Calu3 (cell line): ENCODE measurements at regions not wholly inside any gene's neighbourhood (a gene's known extent, or its start where the extent isn't known, plus 50 kb on each side); places are given as distances from the start of the nearest gene placed in this dataset.

ENCODE experiments used
- BruUV-seq: library from RNA; stranded (reverse); fragments of 400-500 nt; replicated peaks from 2 replicates; lab custom pipeline; 2021; lab: Mats Ljungman, UMichigan
- CTCF ChIA-PET: fragments of 300-600 bp; sonication (Branson Sonifier 250); formaldehyde crosslinking; loops from one replicate; lab custom pipeline; 2022; ENCODE audit warnings: antibody characterized with exemption; lab: Charles Lee
- DNase-seq: peaks from one replicate; pipeline ENCODE4 v3.0.0; 2022
- H3K27ac Mint-ChIP-seq: one replicate; pipeline ENCODE4 v1.8.0; 2022; ENCODE audit warnings: mixed read lengths; ENCODE audit not compliant: unreplicated experiment
- H3K27me3 Mint-ChIP-seq: one replicate; pipeline ENCODE4 v1.8.0; 2022; ENCODE audit warnings: mixed read lengths; ENCODE audit not compliant: unreplicated experiment
- H3K36me3 Mint-ChIP-seq: one replicate; pipeline ENCODE4 v1.8.0; 2022; ENCODE audit warnings: mild to moderate bottlenecking, moderate library complexity, mixed read lengths; ENCODE audit not compliant: insufficient read depth, unreplicated experiment
- H3K4me1 Mint-ChIP-seq: one replicate; pipeline ENCODE4 v1.8.0; 2022; ENCODE audit warnings: mild to moderate bottlenecking, low read depth, mixed read lengths; ENCODE audit not compliant: unreplicated experiment
- H3K4me3 Mint-ChIP-seq: one replicate; pipeline ENCODE4 v1.8.0; 2022; ENCODE audit warnings: mild to moderate bottlenecking, low read depth, moderate library complexity, mixed read lengths; ENCODE audit not compliant: unreplicated experiment
- H3K9me3 Mint-ChIP-seq: one replicate; pipeline ENCODE4 v1.8.0; 2022; ENCODE audit warnings: low read depth, mixed read lengths; ENCODE audit not compliant: unreplicated experiment
- intact Hi-C: fragments of 100-400 bp; cut with micrococcal nuclease; formaldehyde crosslinking; loops from one replicate; pipeline ENCODE4 v1.10.0; 2022; ENCODE audit not compliant: unreplicated experiment
- TF ChIP-seq, protein P1 (sequence below): fragments of 200-600 bp; IDR thresholded peaks from one replicate; pipeline ENCODE4 v1.8.0; 2022; ENCODE audit warnings: antibody characterized with exemption; ENCODE audit not compliant: unreplicated experiment

DNA sequence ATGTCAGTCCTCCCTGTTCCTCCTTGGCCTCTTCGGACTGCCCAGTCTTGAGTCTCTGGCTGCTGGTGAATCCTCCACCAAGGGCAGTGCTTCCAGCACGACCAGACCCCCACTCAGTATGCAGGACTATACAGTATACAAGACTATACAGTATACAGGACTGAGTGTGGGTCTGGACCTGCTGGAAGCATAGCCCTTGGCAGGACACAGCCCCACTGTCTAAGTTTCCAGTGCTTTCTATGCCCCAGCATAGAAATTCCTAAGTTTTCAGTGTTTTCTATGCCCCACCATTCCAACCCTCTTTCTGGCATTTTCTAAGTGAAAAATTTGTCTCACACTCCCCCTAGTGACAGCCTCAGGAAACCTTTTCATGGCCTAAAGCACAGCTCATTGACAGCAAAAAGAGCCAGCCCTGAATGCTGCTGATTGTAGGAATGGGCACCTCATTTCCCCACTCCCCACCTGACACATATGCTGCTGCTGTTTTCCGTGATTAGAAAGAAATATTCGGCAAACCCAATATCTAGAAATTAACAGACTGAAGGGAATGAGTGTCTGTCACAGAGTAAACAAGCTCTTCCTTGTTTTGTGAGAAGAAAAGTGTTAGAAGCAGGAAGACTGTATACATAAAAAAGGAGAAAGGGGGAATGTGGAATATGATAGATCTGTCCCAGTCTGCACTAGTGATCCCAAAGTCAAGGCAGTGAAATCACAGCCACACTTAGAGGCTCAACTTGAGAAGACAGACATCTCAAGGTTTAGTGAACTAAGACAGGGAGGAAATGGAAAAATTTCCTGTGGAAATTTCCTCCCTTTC lies 206.9 kb downstream of the IBTK start:
- peak; percentile 48 for DNase-seq
- no peaks in the 10 kb centered on the region for H3K9me3 Mint-ChIP-seq
- no peaks in the 10 kb centered on the region for H3K27me3 Mint-ChIP-seq
- no peak overlapping the region for H3K27ac Mint-ChIP-seq
- CTCF ChIA-PET: interaction anchor here (0.6 to 1.2 kb wide), 5 partner anchors 35 to 935 kb away, joined by 3 to 7 read pairs (median 4); partner anchors contain the start of gene TENT5A
- no peaks in the 10 kb centered on the region for H3K4me1 Mint-ChIP-seq
- H3K36me3 Mint-ChIP-seq: no peaks in the 10 kb centered on the region
- TF ChIP-seq, protein P1, sequence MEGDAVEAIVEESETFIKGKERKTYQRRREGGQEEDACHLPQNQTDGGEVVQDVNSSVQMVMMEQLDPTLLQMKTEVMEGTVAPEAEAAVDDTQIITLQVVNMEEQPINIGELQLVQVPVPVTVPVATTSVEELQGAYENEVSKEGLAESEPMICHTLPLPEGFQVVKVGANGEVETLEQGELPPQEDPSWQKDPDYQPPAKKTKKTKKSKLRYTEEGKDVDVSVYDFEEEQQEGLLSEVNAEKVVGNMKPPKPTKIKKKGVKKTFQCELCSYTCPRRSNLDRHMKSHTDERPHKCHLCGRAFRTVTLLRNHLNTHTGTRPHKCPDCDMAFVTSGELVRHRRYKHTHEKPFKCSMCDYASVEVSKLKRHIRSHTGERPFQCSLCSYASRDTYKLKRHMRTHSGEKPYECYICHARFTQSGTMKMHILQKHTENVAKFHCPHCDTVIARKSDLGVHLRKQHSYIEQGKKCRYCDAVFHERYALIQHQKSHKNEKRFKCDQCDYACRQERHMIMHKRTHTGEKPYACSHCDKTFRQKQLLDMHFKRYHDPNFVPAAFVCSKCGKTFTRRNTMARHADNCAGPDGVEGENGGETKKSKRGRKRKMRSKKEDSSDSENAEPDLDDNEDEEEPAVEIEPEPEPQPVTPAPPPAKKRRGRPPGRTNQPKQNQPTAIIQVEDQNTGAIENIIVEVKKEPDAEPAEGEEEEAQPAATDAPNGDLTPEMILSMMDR: peak; percentile 44
- intact Hi-C loops: loop anchor here (5.0 kb wide), 1 partner anchor 798 kb away; no protein-coding TSS in a partner anchor
- BruUV-seq: no TSS peak
- H3K4me3 Mint-ChIP-seq: no peak overlapping the region

- Mint-ChIP-seq H3K4me1 (no peaks in the 10 kb centered on the region), H3K4me3 (no peak overlapping the region), H3K9me3 (no peaks in the 10 kb centered on the region), H3K36me3 (no peaks in the 10 kb centered on the region), H3K27ac (no peak overlapping the region), H3K27me3 (no peaks in the 10 kb centered on the region)
- TF ChIP-seq, protein P1: no peak
- intact Hi-C loops: no loop called here
- DNase-seq: no peak
- BruUV-seq: no TSS peak
- CTCF ChIA-PET: no interaction called here
Measured at GRCh38 chr6:82038631-82039030, 208.9 kb downstream of the IBTK start.

DNA sequence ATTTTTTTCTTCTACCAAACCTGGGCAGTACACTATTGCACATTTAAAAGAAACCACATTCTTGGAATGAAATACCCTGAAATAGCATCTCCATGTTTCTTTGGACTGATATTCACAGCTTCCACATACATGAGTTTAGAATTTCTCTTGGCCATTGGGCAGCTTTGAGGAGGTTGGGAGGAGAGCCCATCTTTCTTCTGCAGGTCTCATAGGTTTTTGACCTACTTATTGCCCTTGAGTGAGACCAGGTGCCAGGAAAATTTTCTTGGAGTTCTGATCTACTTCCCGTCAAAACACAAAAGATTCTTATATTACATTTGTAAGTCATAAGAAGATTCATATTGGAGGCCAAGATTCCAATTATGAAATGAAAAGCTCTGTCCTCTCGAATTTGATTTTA lies 212.0 kb downstream of the IBTK start:
- Mint-ChIP-seq H3K27ac (no peak overlapping the region), H3K4me3 (no peak overlapping the region), H3K27me3 (no peaks in the 10 kb centered on the region), H3K9me3 (no peaks in the 10 kb centered on the region), H3K36me3 (no peaks in the 10 kb centered on the region), H3K4me1 (no peaks in the 10 kb centered on the region)
- intact Hi-C loops: no loop called here
- no TSS peak for BruUV-seq
- no peak for DNase-seq
- TF ChIP-seq, protein P1: no peak
- CTCF ChIA-PET: no interaction called here

DNA sequence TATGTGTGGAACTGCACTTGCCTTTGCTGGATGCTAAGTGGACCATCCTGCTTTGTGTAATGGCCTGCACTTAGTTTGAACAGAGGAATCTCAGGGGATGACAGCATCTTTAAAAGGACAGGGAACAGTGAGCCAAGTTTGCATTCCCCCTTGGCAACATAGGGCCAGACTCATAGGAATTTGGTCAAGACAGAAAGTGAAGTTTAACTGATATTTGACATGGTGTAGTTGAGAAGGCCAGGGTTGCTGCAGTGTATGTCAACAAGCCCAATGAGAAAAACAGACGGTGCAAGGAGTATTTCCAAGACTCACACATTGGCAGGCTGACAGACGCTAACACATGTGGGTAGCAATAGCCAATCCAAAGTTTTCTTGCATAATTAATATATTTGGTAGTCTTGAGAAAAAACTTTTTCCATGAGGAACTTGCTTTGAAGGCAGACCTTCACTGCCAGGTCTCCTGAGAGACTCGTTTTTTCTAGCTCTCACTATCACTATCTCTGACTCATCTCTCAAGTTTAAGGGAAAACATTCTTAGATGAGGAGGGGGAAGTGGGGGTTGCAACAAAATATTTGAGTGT lies 213.8 kb downstream of the IBTK start:
- H3K27ac Mint-ChIP-seq: no peak overlapping the region
- no TSS peak for BruUV-seq
- TF ChIP-seq, protein P1: no peak
- H3K4me3 Mint-ChIP-seq: no peak overlapping the region
- H3K36me3 Mint-ChIP-seq: no peaks in the 10 kb centered on the region
- H3K4me1 Mint-ChIP-seq: no peaks in the 10 kb centered on the region
- no peak for DNase-seq
- no peaks in the 10 kb centered on the region for H3K9me3 Mint-ChIP-seq
- intact Hi-C loops: no loop called here
- CTCF ChIA-PET: no interaction called here
- H3K27me3 Mint-ChIP-seq: no peaks in the 10 kb centered on the region
